Right ventricle myocardium inferior (tissue), 1 donor: ENCODE measurements at regions not wholly inside any gene's neighbourhood (a gene's known extent, or its start where the extent isn't known, plus 50 kb on each side); places are given as distances from the start of the nearest gene placed in this dataset.

ENCODE experiments used
- ATAC-seq: fragments of 200-7000 bp; cut with Tn5 transposase; one replicate; pipeline ENCODE4 v1.9.1; 2020; ENCODE audit warnings: mild to moderate bottlenecking, moderate library complexity
- DNase-seq: peaks from one replicate; pipeline ENCODE4 v3.0.0; 2021; ENCODE audit errors: missing footprints
- intact Hi-C: fragments of 100-400 bp; cut with DNase I; formaldehyde crosslinking; loops from one replicate; pipeline ENCODE4 v1.11.0; 2022
- donor health status: DM: no; HTN: yes; CAD: no; lungs with severe emphysema.

DNA sequence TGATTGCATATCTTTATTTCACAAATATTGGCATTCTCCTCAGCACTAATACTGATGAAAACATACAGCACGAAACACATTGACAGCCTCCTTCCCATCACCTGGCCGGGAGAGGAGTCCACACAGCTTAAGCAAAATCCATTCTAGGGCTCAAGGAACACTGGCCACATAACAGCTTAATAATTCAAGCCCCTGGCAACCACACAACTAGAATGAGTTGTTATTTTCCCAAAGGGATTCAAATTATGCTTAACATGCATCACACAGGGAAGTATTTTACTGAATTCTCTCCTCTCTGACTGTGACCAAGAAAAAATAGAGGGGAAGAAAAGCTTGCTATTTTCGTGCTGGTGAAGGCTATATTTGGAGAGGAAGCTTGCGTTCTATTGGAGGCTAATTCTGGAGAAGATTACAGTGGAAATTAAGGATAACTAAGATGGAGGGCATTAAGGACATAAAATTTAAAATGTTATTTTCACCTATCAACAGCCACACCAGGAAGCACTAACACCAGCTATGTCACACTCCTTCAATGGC is 198.5 kb downstream of the ADGRG6 start:
- DNase-seq (no peak), ATAC-seq (no peak)
- intact Hi-C loops, result no loop called here

DNA sequence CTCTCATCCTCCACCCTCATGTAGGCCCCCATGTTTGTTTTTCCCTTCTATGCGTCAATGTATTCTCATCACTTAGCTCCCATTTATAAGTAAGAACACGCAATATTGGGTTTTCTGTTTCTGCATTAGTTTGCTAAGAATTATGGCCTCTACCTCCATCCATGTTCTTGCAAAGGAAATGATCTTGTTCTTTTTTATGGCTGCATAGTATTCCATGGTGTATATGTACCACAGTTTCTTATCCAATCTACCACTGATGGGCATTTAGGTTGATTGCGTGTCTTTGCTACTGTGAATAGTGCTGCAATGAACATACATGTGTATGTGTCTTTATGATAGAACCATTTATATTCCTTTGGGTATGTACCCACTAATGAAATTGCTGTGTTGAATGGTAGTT is 200.0 kb downstream of the ADGRG6 start:
- DNase-seq, result no peak
- no peak for ATAC-seq
- intact Hi-C loops, result no loop called here

DNA sequence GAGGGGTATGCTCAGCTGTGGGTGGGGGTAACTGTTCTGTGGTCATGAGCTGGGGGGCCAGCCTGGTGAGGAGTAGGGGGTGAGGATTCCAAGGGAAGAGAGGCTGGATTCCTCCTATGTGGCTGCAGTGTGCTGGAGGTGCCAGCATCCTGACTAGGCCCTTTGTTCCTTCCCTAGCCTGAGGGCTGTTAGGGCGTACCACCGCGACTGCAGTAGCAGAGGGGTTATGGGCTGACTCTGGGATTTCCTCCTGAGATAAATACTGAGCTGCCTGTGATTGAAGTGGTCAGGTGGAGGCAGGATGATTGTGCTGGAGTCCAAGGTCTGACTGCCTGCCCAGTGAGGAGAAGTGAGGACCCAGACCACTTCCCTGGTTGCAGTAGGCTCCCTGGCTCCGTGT is 205.3 kb downstream of the ADGRG6 start:
- ATAC-seq, result no peak
- intact Hi-C loops, result no loop called here
- no peak for DNase-seq

DNA sequence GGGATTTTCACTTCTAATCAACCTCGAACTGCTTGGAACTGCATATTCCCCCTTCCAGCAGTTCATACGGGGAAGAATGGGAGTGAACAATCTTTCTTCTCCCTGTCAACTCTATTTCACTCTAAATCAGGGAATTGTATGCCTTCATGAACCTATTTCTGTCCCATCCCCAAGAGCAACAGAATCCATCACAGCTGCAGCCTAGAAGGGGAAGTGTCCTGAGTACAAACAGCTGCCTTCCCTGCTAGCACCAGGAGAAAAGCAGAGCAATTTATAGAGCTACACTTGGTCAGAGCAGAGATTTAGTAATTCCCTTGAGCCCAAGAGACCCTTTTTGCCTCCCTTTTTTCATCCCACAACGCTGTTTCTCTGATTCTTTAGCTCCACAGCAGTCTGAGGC is 208.4 kb downstream of the ADGRG6 start:
- DNase-seq, result no peak
- ATAC-seq, result no peak
- intact Hi-C loops, result no loop called here

GRCh38 chr6:142518126-142518525 is 216.3 kb downstream of the ADGRG6 start:
- DNase-seq (no peak), ATAC-seq (no peak)
- intact Hi-C loops, result no loop called here

DNA sequence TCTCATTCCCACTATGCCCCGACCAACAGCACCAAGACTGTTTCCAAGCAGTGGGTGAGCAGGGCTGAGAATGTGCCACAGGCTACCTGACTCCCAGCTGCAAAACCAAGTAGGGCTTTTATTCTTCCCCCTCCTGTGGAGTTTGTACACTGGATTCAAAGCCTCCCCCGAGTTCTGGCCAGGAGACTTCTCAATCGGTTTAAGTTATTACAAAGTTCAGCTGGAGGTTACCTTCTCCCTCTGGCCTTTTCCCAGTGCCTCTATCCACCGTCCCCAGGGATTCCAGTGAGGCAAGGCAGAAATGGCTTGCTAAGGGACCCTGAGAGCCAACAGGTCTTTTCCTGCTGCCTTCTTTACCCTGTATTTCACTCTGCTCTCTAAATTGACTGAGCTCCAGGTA is 217.0 kb downstream of the ADGRG6 start:
- ATAC-seq, result no peak
- no peak for DNase-seq
- intact Hi-C loops, result no loop called here

- no peak for DNase-seq
- no peak for ATAC-seq
- intact Hi-C loops, result no loop called here
Measured at GRCh38 chr6:142521791-142522190, 220.0 kb downstream of the ADGRG6 start.

DNA sequence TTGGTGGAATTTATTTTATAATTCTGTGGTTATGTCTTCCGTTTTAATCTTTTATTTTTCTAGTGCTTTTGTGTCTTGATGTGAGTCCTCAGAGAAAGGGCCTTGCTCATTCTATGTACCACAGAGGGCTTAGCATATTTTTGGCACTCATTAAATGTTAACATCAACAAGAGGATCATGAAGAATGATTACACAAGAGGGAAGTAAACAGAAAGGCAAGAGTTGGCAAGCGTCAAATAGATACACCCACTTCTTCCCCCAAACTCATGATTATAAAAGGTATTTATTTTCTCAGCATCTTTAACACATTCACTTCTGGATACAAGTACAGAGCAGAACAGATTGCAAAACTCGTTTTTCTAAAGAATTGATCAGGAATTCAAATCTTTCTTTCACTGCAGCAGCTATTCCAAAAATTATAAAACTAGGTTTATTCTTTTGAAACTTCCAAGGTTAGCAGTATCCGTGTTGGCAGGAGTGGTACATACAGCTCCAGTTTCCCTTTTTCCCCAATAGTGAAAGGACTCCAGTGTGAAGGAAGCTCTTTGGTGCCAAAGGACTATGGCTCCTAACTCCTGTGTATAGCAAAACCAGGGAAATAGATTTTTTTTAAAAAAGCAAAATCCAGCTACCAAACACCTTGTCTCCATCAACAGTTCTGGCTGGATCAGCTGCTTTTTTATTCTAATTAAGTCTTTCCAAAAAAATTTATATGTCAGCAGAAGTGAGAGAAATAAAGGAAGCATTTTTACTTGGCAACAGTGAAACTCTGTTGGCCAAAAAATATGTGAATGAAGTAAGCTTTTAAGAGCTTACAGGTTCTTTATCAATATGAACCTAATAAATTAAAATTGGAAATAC is 221.9 kb downstream of the ADGRG6 start:
- DNase-seq, result no peak
- ATAC-seq, result no peak
- intact Hi-C loops, result no loop called here

- DNase-seq (no peak), ATAC-seq (no peak)
- intact Hi-C loops, result no loop called here
Measured at GRCh38 chr6:142530566-142530965, 228.8 kb downstream of the ADGRG6 start.

DNA sequence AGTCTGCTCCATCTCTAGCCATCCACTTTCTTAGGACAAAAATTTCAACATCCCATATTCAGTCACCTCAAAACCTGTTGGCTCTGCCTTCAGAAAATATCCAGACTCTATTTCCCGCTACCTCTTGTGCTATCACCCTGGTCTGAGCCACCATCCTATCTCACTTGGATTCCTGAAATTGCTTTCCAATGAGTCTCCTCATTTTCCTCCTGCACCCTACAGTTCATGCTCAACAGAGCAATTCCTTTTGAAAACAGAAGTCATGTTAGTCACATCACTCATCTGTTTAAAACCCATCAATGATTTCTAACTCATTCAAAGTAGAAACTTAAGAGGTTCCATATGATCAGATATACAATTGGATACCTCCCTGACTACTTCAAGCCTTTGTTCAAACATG is 229.9 kb downstream of the ADGRG6 start:
- DNase-seq (no peak), ATAC-seq (no peak)
- intact Hi-C loops, result no loop called here

GRCh38 chr6:142534076-142534475 is 232.3 kb downstream of the ADGRG6 start:
- no peak for ATAC-seq
- no peak for DNase-seq
- intact Hi-C loops, result no loop called here

DNA sequence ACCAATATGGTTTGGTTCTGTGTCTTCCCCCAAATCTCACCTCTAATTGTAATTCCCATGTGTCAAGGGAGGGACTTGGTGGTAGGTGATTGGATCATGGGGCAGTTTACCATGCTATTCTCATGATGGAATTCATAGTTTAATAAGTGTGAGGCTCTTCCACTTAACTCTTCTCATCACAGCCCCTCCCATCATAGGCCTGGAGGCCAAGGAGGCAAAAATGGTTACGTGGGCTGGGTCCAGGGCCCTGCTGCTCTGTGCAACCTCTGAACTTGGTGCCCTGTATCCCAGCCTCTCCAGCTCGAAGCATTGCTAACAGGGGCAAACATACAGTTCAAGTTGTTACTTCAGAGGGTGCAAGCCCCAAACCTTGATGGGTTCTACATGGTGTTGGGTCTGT is 232.7 kb downstream of the ADGRG6 start:
- intact Hi-C loops, result no loop called here
- DNase-seq, result no peak
- no peak for ATAC-seq

DNA sequence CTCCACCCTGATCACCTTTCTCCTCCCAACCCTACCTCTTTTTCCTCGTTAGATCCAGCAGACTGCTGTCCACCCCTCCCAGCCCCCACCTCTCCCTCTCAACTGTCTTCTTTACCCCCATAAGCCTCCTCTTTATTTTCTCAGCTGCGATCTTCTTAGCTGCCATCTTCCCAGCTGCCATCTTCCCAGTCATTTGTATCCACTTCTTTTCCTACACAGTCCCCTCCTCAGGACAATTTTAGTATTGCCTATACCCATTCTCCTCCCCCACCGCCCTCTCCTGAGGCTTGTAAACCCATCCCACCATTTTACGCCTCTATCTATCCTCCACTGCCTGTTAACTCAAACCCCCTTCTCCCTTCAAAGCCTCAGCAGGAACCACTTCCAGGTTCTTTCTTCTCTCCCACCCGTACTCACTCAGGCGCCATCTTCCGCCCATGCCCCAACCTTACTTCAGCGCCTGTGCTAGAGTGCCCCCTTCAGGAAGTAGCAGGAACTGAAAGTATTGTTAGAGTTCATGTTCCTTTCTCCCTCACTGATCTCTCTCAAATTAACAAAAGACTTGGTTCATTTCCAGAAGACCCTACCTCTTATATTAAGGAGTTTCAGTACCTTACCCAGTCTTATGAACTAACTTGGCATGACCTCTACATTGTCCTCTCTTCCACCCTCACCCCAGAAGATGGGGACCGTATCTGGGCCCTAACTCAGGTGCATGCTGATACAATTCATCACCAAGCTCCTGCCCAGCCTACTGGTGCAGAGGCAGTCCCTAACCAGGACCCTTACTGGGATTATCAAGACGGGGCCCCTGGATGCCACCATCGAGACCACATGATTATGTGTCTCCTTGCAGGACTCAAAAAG is 236.0 kb downstream of the ADGRG6 start:
- no peak for DNase-seq
- ATAC-seq, result no peak
- intact Hi-C loops, result no loop called here

DNA sequence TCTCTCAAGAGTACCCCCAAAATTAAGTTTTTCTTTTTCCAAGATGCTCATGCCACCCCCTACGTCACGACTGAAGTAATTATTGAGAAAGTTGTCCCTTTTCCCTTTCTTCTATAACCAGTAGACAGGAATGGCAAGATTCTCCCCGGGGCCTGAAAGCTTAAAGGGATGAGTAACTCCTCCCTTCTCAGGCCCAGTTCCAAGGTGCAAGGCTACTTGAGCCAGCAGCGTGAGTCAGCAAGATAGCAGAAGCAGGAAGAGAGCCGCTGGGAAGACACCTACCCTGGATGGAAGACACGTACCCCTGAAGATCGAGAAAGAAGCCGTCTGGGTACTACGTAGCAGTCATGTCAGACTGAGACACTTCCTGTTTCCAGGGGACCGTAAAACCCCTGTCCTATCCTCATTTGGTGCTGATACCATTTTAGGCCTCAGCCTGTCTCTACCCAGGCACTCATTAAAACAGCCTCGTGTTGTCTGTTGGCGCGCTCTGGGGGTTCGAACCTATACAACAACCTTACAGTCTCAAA is 241.0 kb downstream of the ADGRG6 start:
- ATAC-seq (no peak), DNase-seq (no peak)
- intact Hi-C loops, result no loop called here

- DNase-seq, result no peak
- no peak for ATAC-seq
- intact Hi-C loops, result no loop called here
Measured at GRCh38 chr6:142543606-142544005, 241.8 kb downstream of the ADGRG6 start.

DNA sequence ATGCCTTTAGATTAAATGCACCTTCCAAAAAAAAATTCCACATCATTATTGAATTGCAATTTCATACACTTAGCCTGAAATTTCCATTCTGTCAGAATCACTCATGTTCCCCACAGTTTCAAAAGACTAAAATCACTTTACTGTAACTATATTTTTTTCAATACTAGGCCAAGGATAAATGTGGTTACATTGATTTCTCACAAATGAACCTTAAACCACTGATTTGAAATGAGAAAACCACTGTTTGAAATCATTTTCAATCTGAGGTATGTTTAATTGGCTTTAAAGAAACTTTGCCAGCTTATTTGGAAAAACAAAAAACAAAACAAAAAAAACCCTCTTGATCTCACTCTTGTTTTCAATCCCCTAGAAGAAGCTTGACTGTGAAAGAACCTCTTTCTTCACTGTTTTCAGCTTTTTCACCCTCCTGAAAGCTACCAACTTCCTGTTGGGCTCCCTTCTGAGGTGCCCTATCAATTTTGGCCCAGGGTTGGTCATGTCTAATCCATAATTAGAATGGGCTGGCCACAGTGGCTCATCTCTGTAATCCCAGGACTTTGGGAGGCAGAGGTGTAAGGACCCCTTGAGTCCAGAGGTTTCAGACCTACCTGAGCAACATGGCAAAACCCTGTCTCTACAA is 242.5 kb downstream of the ADGRG6 start:
- DNase-seq (no peak), ATAC-seq (no peak)
- intact Hi-C loops, result no loop called here

DNA sequence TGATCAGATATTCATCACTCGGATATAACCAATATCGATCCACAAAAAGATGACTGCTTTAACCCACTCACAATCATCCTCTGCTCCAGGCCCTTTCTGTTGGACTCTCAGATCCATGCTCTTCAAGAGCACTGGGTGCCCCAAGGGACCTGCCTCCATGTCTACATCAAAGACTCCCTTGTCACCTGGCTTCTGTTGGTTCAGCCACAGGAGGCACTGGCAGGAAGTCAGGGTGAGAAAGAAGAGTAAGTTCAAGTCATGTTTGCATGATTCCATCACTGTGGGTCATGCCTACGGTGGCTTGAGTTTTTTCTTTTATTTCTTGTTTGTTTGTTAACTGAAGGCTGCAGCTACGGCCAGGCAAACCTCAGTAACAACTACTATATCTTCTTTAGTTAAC is 243.3 kb downstream of the ADGRG6 start:
- intact Hi-C loops, result no loop called here
- no peak for DNase-seq
- ATAC-seq, result no peak

- ATAC-seq, result no peak
- DNase-seq, result no peak
- intact Hi-C loops, result no loop called here
Measured at GRCh38 chr6:142548566-142548965, 246.8 kb downstream of the ADGRG6 start.

DNA sequence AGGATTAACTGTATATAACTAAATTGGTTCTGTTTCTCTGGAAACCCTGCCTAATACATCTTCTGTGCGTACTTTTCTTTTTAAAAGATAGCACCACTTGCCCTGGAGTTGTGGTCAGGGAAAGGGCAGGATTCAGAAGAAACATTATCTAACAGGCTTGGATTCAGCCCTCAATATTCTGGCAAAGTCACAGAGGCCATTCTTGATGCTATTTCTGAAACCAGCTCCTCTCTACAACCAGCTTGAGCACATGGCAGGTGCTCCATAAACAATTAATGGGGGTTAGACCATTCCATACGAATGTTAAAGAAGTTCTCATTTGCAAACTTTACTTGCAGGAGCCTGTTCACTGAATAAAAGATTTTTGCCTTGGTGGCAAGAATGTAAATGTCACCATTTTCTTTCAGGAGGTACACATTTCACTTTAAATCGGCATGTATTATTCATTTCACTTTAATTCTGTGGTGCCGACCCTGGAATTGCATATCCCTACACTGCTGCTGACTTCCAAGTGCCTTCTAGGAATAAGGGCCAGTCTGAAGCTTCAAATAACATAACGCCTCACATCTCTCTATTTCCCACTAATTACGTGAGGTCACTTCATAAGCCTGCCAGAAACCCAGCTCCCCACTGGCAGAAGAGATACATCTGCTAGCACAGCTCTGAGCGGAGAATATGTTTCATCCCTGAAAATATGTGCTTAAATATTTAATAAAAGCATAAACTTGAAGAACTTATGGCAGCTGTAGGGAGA is 248.7 kb downstream of the ADGRG6 start:
- ATAC-seq (no peak), DNase-seq (no peak)
- intact Hi-C loops, result no loop called here
